PFSK-1 (cell line): ENCODE measurements at regions not wholly inside any gene's neighbourhood (a gene's known extent, or its start where the extent isn't known, plus 50 kb on each side); places are given as distances from the start of the nearest gene placed in this dataset.

Experiments used
- FOXP2 ChIP-seq: optimal IDR thresholded peaks from 2 replicates; pipeline ENCODE3; 2011; ENCODE audit warnings: borderline replicate concordance, control low read depth, inconsistent platforms; ENCODE audit not compliant: insufficient read depth; ENCODE audit errors: extremely low read length, extremely low read depth
- POLR2AphosphoS5 ChIP-seq: IDR thresholded peaks from 2 replicates; pipeline ENCODE4 v1.6.1; 2012; ENCODE audit warnings: low read depth, mild to moderate bottlenecking, control low read depth, low read length, moderate library complexity
- REST ChIP-seq, 2 experiments: IDR thresholded peaks; 2 replicates each; pipeline versions ENCODE4 v1.6.1 to v1.8.0; 2011 to 2012; ENCODE audit warnings: low read depth in 2 of 2, low read length in 2 of 2, control low read depth in 1 of 2, inconsistent platforms in 1 of 2, mild to moderate bottlenecking in 1 of 2, moderate library complexity in 1 of 2; ENCODE audit not compliant: insufficient read depth in 1 of 2
- SIN3A ChIP-seq: IDR thresholded peaks from 2 replicates; pipeline ENCODE4 v1.6.1; 2012; ENCODE audit warnings: mild to moderate bottlenecking, low read length, moderate library complexity, borderline replicate concordance; ENCODE audit not compliant: insufficient read depth
- TAF1 ChIP-seq: IDR thresholded peaks from 2 replicates; pipeline ENCODE4 v1.6.1; 2012; ENCODE audit warnings: low read length, control low read depth, borderline replicate concordance; ENCODE audit not compliant: insufficient read depth

DNA sequence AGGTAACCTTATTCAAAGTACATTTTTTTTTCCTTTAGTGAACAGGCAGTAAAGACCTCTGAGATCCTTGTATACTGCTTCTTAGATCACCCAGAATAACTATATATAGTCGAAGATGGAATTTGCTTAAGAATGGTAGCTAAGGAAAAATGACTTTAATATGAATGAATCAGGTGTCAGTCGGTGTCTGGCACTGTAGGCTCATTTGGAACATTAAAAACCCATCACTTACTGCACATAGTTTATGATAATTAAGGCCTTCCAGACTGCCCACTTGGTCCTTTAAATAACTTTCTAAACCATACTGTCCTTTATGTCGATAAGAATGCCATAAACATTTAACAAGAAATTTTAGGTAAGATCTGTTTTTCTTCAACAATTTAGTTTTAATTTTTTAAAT is 981.8 kb downstream of the ROBO2 start:
- no peak for TF ChIP-seq FOXP2
- TF ChIP-seq TAF1, result no peak
- no peak for TF ChIP-seq POLR2AphosphoS5
- TF ChIP-seq SIN3A, result no peak

DNA sequence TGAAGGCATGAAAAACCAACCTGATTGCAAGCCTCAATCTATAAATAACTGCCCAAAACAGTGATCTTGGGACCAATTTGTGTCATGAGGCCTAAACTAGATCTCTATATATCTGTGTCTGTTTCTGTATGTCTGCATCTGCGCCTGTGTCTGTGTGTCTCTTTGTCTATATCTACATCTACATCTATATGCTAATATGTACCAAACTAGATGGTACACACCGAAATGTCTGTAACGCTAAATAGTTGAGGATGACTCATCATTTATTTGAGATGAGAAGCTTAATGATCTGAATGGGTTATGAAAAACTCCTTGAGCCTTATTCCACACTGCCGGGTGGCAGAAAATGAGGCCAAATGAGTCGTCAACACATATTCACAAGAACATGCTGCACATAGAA is 982.3 kb downstream of the ROBO2 start:
- TF ChIP-seq SIN3A (no peak), FOXP2 (no peak), POLR2AphosphoS5 (no peak), REST (IDR thresholded peaks at IDR 0.05; ENCODE audit: insufficient read depth in 1 of 2, low read depth in 2 of 2, low read length in 2 of 2) (no peak), TAF1 (no peak)

DNA sequence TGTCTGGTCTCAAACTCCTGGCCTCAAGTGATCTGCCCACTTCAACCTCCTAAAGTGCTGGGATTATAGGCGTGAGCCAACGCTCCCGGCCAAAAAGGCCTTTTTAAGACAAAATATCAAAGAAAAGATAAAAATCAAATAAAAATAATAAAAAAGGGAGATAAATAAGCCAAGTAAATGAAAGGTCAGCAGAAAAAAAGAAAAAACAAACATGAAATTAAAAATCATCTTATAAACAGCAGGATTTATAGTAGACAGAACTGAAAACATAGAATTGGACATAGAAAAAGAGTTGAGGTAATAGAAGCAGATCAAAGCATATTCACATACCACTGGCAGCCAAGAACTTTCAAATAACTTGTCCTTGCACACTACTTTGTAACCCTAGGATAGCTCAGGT is 983.4 kb downstream of the ROBO2 start:
- TF ChIP-seq FOXP2 (no peak), REST (IDR thresholded peaks at IDR 0.05; ENCODE audit: insufficient read depth in 1 of 2, low read depth in 2 of 2, low read length in 2 of 2) (no peak), SIN3A (no peak), TAF1 (no peak), POLR2AphosphoS5 (no peak)

DNA sequence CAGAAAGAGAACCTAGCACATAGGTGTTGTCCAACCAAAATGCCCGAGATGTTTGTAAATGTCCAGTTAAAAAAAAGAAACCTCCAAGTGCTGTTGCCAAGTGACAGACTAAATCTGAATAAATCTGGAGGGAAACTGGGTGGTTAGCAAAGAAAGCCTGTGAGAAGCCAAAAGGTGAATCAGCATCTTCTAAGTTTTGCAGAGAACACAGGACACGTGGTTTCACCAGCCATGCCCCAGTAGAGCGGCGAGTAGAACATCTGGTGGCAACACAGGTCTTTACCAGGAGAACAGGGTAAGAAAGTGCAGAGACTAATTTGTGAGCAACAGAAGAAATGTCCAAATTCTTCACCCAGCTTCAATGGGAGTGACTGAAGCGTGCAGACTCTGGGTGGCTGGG is 986.0 kb downstream of the ROBO2 start:
- TF ChIP-seq POLR2AphosphoS5, result no peak
- no peak for TF ChIP-seq REST (IDR thresholded peaks at IDR 0.05; ENCODE audit: insufficient read depth in 1 of 2, low read depth in 2 of 2, low read length in 2 of 2)
- TF ChIP-seq FOXP2, result no peak
- no peak for TF ChIP-seq SIN3A

GRCh38 chr3:78026318-78026828 is 986.5 kb downstream of the ROBO2 start:
- no peak for TF ChIP-seq POLR2AphosphoS5
- no peak for TF ChIP-seq SIN3A
- TF ChIP-seq TAF1, result no peak
- TF ChIP-seq REST (IDR thresholded peaks at IDR 0.05; ENCODE audit: insufficient read depth in 1 of 2, low read depth in 2 of 2, low read length in 2 of 2), result no peak
